ENCODE measurements at regions not wholly inside any gene's neighbourhood (a gene's known extent, or its start where the extent isn't known, plus 50 kb on each side); places are given as distances from the start of the nearest gene placed in this dataset.

GRCh38 chr1:5717031-5717682 is 275.1 kb downstream of the NPHP4 start:
- TF ChIP-seq RAD21 (IDR thresholded peaks at IDR 0.05; ENCODE audit: low read depth) (no peak), MAX (IDR thresholded peaks at IDR 0.05) (no peak), EP300 (IDR thresholded peaks at IDR 0.05; ENCODE audit: borderline replicate concordance) (no peak), CEBPB (IDR thresholded peaks at IDR 0.05) (no peak), ZBTB7A (IDR thresholded peaks at IDR 0.05; ENCODE audit: low read depth) (no peak), USF1 (IDR thresholded peaks at IDR 0.05) (no peak), TEAD4 (IDR thresholded peaks at IDR 0.05) (no peak), TAF1 (IDR thresholded peaks at IDR 0.05; ENCODE audit: low read depth) (no peak)

DNA sequence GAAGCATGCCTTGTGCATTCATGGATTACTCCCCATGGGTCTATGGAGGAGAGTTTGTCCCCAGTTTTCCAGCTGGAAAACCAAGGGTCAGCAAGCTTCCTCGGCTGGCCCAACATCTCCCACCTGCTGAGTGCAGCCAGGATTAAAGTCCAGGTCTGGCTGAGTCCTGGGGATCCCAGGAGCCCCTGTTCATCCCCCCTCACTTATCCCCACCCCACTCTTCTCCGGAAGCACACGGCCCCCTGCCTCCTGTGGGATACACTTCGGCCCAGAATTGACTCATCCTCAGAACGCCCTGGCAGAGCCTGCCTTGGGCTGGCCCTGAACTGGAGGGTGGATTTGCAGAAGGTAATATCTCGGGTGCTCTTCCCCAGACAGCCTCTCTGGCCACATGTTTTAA is 276.1 kb downstream of the NPHP4 start:
- no peak for TF ChIP-seq EGR1 (IDR thresholded peaks at IDR 0.05)
- TF ChIP-seq TEAD4 (IDR thresholded peaks at IDR 0.05) = no peak
- TF ChIP-seq NFIC (IDR thresholded peaks at IDR 0.05) = no peak
- no peak for TF ChIP-seq TAF1 (IDR thresholded peaks at IDR 0.05; ENCODE audit: low read depth)
- TF ChIP-seq USF1 (IDR thresholded peaks at IDR 0.05) = no peak
- no peak for TF ChIP-seq CREB1 (IDR thresholded peaks at IDR 0.05; ENCODE audit: low read depth)
- TF ChIP-seq ZBTB7A (IDR thresholded peaks at IDR 0.05; ENCODE audit: low read depth) = no peak
- TF ChIP-seq, protein P1, sequence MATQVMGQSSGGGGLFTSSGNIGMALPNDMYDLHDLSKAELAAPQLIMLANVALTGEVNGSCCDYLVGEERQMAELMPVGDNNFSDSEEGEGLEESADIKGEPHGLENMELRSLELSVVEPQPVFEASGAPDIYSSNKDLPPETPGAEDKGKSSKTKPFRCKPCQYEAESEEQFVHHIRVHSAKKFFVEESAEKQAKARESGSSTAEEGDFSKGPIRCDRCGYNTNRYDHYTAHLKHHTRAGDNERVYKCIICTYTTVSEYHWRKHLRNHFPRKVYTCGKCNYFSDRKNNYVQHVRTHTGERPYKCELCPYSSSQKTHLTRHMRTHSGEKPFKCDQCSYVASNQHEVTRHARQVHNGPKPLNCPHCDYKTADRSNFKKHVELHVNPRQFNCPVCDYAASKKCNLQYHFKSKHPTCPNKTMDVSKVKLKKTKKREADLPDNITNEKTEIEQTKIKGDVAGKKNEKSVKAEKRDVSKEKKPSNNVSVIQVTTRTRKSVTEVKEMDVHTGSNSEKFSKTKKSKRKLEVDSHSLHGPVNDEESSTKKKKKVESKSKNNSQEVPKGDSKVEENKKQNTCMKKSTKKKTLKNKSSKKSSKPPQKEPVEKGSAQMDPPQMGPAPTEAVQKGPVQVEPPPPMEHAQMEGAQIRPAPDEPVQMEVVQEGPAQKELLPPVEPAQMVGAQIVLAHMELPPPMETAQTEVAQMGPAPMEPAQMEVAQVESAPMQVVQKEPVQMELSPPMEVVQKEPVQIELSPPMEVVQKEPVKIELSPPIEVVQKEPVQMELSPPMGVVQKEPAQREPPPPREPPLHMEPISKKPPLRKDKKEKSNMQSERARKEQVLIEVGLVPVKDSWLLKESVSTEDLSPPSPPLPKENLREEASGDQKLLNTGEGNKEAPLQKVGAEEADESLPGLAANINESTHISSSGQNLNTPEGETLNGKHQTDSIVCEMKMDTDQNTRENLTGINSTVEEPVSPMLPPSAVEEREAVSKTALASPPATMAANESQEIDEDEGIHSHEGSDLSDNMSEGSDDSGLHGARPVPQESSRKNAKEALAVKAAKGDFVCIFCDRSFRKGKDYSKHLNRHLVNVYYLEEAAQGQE (IDR thresholded peaks at IDR 0.05; ENCODE audit: low read depth) = no peak

GRCh38 chr1:5713101-5714010 is 278.9 kb downstream of the NPHP4 start:
- TF ChIP-seq EGR1 (IDR thresholded peaks at IDR 0.05) (no peak), CREB1 (IDR thresholded peaks at IDR 0.05; ENCODE audit: low read depth) (no peak), TEAD4 (IDR thresholded peaks at IDR 0.05) (no peak), CEBPB (IDR thresholded peaks at IDR 0.05) (no peak), TCF12 (IDR thresholded peaks at IDR 0.05; ENCODE audit: low read depth) (no peak), ZBTB7A (IDR thresholded peaks at IDR 0.05; ENCODE audit: low read depth) (no peak), TAF1 (IDR thresholded peaks at IDR 0.05; ENCODE audit: low read depth) (no peak), RAD21 (IDR thresholded peaks at IDR 0.05; ENCODE audit: low read depth) (no peak), NFIC (IDR thresholded peaks at IDR 0.05) (no peak)
- TF ChIP-seq, protein P1 (IDR thresholded peaks at IDR 0.05; ENCODE audit: low read depth) = no peak

GRCh38 chr1:5711956-5712645 is 280.1 kb downstream of the NPHP4 start:
- no peak for TF ChIP-seq USF1 (IDR thresholded peaks at IDR 0.05)

DNA sequence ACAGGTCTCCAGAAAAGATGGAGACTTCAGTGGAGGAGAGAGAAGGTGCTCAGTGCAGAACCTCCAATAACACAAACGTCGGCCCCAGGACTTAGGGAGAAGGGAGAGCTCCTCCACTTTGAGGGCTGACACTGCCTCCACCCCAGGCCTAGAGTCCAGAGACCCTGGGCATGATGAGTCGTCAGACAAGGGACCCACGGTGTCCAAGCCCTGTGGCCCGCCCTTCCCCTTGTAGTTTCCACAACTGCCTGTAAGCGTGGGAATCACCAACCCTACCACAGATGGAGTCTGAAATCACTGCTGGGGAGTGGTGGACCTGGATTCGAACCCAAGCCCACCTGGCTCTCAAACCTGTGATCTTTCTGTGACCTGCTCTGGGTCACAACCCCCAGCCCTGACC is 281.1 kb downstream of the NPHP4 start:
- TF ChIP-seq CREB1 (IDR thresholded peaks at IDR 0.05; ENCODE audit: low read depth) = no peak
- no peak for TF ChIP-seq MAX (IDR thresholded peaks at IDR 0.05)
- TF ChIP-seq EGR1 (IDR thresholded peaks at IDR 0.05) = no peak
- TF ChIP-seq ZBTB7A (IDR thresholded peaks at IDR 0.05; ENCODE audit: low read depth) = no peak
- no peak for TF ChIP-seq YY1 (IDR thresholded peaks at IDR 0.05; ENCODE audit: low read depth)
- no peak for TF ChIP-seq FOXM1 (IDR thresholded peaks at IDR 0.05; ENCODE audit: borderline replicate concordance, low read depth)
- no peak for TF ChIP-seq USF1 (IDR thresholded peaks at IDR 0.05)
- TF ChIP-seq NFIC (IDR thresholded peaks at IDR 0.05) = no peak
- TF ChIP-seq RAD21 (IDR thresholded peaks at IDR 0.05; ENCODE audit: low read depth) = no peak

All from Ishikawa (cell line).